Fibroblast of pulmonary artery (primary cell): ENCODE measurements at regions not wholly inside any gene's neighbourhood (a gene's known extent, or its start where the extent isn't known, plus 50 kb on each side); places are given as distances from the start of the nearest gene placed in this dataset.

Experiments used
- DNase-seq: peaks from one replicate; pipeline ENCODE4 v3.0.0-alpha.2; 2010; ENCODE audit warnings: low read depth
- H3K4me3 ChIP-seq: replicated peaks from 2 replicates; pipeline ENCODE4 v1.5.1; 2011; ENCODE audit warnings: low read depth, mild to moderate bottlenecking, control low read depth, low read length, moderate library complexity
- CTCF ChIP-seq: IDR thresholded peaks from 2 replicates; pipeline ENCODE4 v1.5.1; 2011; ENCODE audit warnings: mild to moderate bottlenecking, control low read depth, low read length, inconsistent platforms; ENCODE audit errors: missing control alignments

GRCh38 chr18:51510020-51510419, 312.5 kb upstream of the MEX3C start:
- TF ChIP-seq CTCF: no peak
- DNase-seq: no peak
- no peak overlapping the region for H3K4me3 ChIP-seq

- TF ChIP-seq CTCF: no peak
- DNase-seq: no peak
- H3K4me3 ChIP-seq: no peak overlapping the region
These were observed 316.0 kb upstream of the MEX3C start for GRCh38 chr18:51513517-51513916.

GRCh38 chr18:51514128-51514527, 316.6 kb upstream of the MEX3C start:
- no peak overlapping the region for H3K4me3 ChIP-seq

GRCh38 chr18:51516478-51517038, 319.1 kb upstream of the MEX3C start:
- no peak for TF ChIP-seq CTCF
- no peak for DNase-seq
- H3K4me3 ChIP-seq: no peak overlapping the region

More at GRCh38 chr18:51514128-51514527, 316.6 kb upstream of the MEX3C start:
- TF ChIP-seq CTCF: no peak
- no peak for DNase-seq

- TF ChIP-seq CTCF: no peak
- DNase-seq: no peak
- H3K4me3 ChIP-seq: no peak overlapping the region
These were observed 322.1 kb upstream of the MEX3C start for GRCh38 chr18:51519571-51519970.

GRCh38 chr18:51520676-51521180, 323.2 kb upstream of the MEX3C start:
- no peak for DNase-seq
- TF ChIP-seq CTCF: no peak
- H3K4me3 ChIP-seq: no peak overlapping the region

- H3K4me3 ChIP-seq: no peak overlapping the region
- TF ChIP-seq CTCF: no peak
- no peak for DNase-seq
These were observed 324.9 kb upstream of the MEX3C start for GRCh38 chr18:51522338-51522737.
